ENCODE measurements at regions not wholly inside any gene's neighbourhood (a gene's known extent, or its start where the extent isn't known, plus 50 kb on each side); places are given as distances from the start of the nearest gene placed in this dataset.

- peaks cover 13% of the 10 kb centered on the region for H3K4me1 Mint-ChIP-seq (ENCODE audit: low read depth, unreplicated experiment)
- no peak overlapping the region for H3K27ac Mint-ChIP-seq (ENCODE audit: unreplicated experiment)
- H3K27me3 Mint-ChIP-seq (ENCODE audit: unreplicated experiment): no peaks in the 10 kb centered on the region
- H3K4me3 Mint-ChIP-seq (ENCODE audit: unreplicated experiment): no peak overlapping the region
- TF ChIP-seq, protein P1, sequence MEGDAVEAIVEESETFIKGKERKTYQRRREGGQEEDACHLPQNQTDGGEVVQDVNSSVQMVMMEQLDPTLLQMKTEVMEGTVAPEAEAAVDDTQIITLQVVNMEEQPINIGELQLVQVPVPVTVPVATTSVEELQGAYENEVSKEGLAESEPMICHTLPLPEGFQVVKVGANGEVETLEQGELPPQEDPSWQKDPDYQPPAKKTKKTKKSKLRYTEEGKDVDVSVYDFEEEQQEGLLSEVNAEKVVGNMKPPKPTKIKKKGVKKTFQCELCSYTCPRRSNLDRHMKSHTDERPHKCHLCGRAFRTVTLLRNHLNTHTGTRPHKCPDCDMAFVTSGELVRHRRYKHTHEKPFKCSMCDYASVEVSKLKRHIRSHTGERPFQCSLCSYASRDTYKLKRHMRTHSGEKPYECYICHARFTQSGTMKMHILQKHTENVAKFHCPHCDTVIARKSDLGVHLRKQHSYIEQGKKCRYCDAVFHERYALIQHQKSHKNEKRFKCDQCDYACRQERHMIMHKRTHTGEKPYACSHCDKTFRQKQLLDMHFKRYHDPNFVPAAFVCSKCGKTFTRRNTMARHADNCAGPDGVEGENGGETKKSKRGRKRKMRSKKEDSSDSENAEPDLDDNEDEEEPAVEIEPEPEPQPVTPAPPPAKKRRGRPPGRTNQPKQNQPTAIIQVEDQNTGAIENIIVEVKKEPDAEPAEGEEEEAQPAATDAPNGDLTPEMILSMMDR (IDR thresholded peaks at IDR 0.05; ENCODE audit: partially characterized antibody, unreplicated experiment): no peak
- DNase-seq: no peak
- peaks cover 9% of the 10 kb centered on the region for H3K36me3 Mint-ChIP-seq (ENCODE audit: unreplicated experiment)
- H3K9me3 Mint-ChIP-seq (ENCODE audit: unreplicated experiment): peaks cover 4% of the 10 kb centered on the region
Measured at GRCh38 chr14:40944521-40944920, 662.2 kb upstream of the LRFN5 start.

- Mint-ChIP-seq H3K27me3 (ENCODE audit: unreplicated experiment) (no peaks in the 10 kb centered on the region), H3K9me3 (ENCODE audit: unreplicated experiment) (no peaks in the 10 kb centered on the region), H3K4me3 (ENCODE audit: unreplicated experiment) (no peak overlapping the region), H3K4me1 (ENCODE audit: low read depth, unreplicated experiment) (no peaks in the 10 kb centered on the region), H3K27ac (ENCODE audit: unreplicated experiment) (no peak overlapping the region), H3K36me3 (ENCODE audit: unreplicated experiment) (no peaks in the 10 kb centered on the region)
- TF ChIP-seq, protein P1 (IDR thresholded peaks at IDR 0.05; ENCODE audit: partially characterized antibody, unreplicated experiment): no peak
- no peak for DNase-seq
Measured at GRCh38 chr14:40936861-40937260, 669.8 kb upstream of the LRFN5 start.

- H3K27ac Mint-ChIP-seq (ENCODE audit: unreplicated experiment): no peak overlapping the region
- H3K27me3 Mint-ChIP-seq (ENCODE audit: unreplicated experiment): no peaks in the 10 kb centered on the region
- peaks cover under 1% of the 10 kb centered on the region for H3K9me3 Mint-ChIP-seq (ENCODE audit: unreplicated experiment)
- peaks cover 18% of the 10 kb centered on the region for H3K4me1 Mint-ChIP-seq (ENCODE audit: low read depth, unreplicated experiment)
- no peak for DNase-seq
- TF ChIP-seq, protein P1 (IDR thresholded peaks at IDR 0.05; ENCODE audit: partially characterized antibody, unreplicated experiment): no peak
- H3K36me3 Mint-ChIP-seq (ENCODE audit: unreplicated experiment): no peaks in the 10 kb centered on the region
- H3K4me3 Mint-ChIP-seq (ENCODE audit: unreplicated experiment): no peak overlapping the region
Measured at GRCh38 chr14:40920380-40920779, 686.3 kb upstream of the LRFN5 start.

GRCh38 chr14:40911141-40911540 lies 695.5 kb upstream of the LRFN5 start:
- H3K36me3 Mint-ChIP-seq (ENCODE audit: unreplicated experiment): no peaks in the 10 kb centered on the region
- no peak overlapping the region for H3K27ac Mint-ChIP-seq (ENCODE audit: unreplicated experiment)
- no peak overlapping the region for H3K4me3 Mint-ChIP-seq (ENCODE audit: unreplicated experiment)
- H3K9me3 Mint-ChIP-seq (ENCODE audit: unreplicated experiment): peaks cover 4% of the 10 kb centered on the region
- no peaks in the 10 kb centered on the region for H3K27me3 Mint-ChIP-seq (ENCODE audit: unreplicated experiment)
- peaks cover 17% of the 10 kb centered on the region for H3K4me1 Mint-ChIP-seq (ENCODE audit: low read depth, unreplicated experiment)
- DNase-seq: no peak
- TF ChIP-seq, protein P1 (IDR thresholded peaks at IDR 0.05; ENCODE audit: partially characterized antibody, unreplicated experiment): no peak

GRCh38 chr14:40909906-40910305 lies 696.8 kb upstream of the LRFN5 start:
- Mint-ChIP-seq H3K4me3 (ENCODE audit: unreplicated experiment) (no peak overlapping the region), H3K4me1 (ENCODE audit: low read depth, unreplicated experiment) (peaks cover 7% of the 10 kb centered on the region), H3K9me3 (ENCODE audit: unreplicated experiment) (no peaks in the 10 kb centered on the region), H3K27ac (ENCODE audit: unreplicated experiment) (no peak overlapping the region), H3K27me3 (ENCODE audit: unreplicated experiment) (no peaks in the 10 kb centered on the region), H3K36me3 (ENCODE audit: unreplicated experiment) (no peaks in the 10 kb centered on the region)
- TF ChIP-seq, protein P1 (IDR thresholded peaks at IDR 0.05; ENCODE audit: partially characterized antibody, unreplicated experiment): no peak
- no peak for DNase-seq

All from glutamatergic neuron (in vitro differentiated cells).